Thoracic aorta (tissue), 2 donors: ENCODE measurements at regions not wholly inside any gene's neighbourhood (a gene's known extent, or its start where the extent isn't known, plus 50 kb on each side); places are given as distances from the start of the nearest gene placed in this dataset.

Experiments
- ATAC-seq: fragments of 150-250 bp; one replicate; pipeline ENCODE4 v1.8.0; 2017; ENCODE audit warnings: low read depth; ENCODE audit not compliant: insufficient number of reproducible peaks, low FRiP score
- DNase-seq: peaks from one replicate; pipeline ENCODE4 v3.0.0-alpha.2; 2020; ENCODE audit warnings: low spot score
- H3K27ac ChIP-seq, 2 donors: fragments of 200-600 bp; sonication (generic); 1 replicate in 1 of 2; 2 replicates in 1 of 2; pipeline ENCODE4 v1.5.1; 2016; ENCODE audit warnings: mild to moderate bottlenecking in 2 of 2, moderate library complexity in 2 of 2
- H3K27me3 ChIP-seq: fragments of 200-600 bp; sonication (generic); replicated peaks from 2 replicates; pipeline ENCODE4 v1.6.0; 2016; ENCODE audit warnings: mild to moderate bottlenecking; ENCODE audit not compliant: insufficient read depth
- H3K36me3 ChIP-seq: fragments of 200-600 bp; sonication (generic); one replicate; pipeline ENCODE4 v1.5.1; 2016
- H3K4me1 ChIP-seq, 2 donors: fragments of 200-600 bp; sonication (generic); 1 replicate in 1 of 2; 2 replicates in 1 of 2; pipeline versions ENCODE4 v1.5.1 to v1.6.0; 2016; ENCODE audit warnings: low read depth in 2 of 2, mild to moderate bottlenecking in 1 of 2; ENCODE audit not compliant: control insufficient read depth in 1 of 2
- H3K4me3 ChIP-seq: fragments of 200-600 bp; sonication (generic); 2 replicates; pipeline ENCODE4 v1.5.1; 2016; ENCODE audit warnings: mild to moderate bottlenecking
- H3K9me3 ChIP-seq: fragments of 200-600 bp; sonication (generic); 2 replicates; pipeline ENCODE4 v1.5.1; 2016
- CTCF ChIP-seq: fragments of 200-600 bp; sonication (generic); IDR thresholded peaks from one replicate; pipeline ENCODE4 v1.5.1; 2019; ENCODE audit warnings: antibody characterized with exemption

GRCh38 chr1:25057188-25057587 lies 127.1 kb upstream of the RUNX3 start:
- ATAC-seq (no peak), DNase-seq (no peak)
- Histone ChIP-seq H3K4me3 (no peak overlapping the region), H3K27me3 (no peaks in the 10 kb centered on the region), H3K27ac (no peak overlapping the region), H3K36me3 (no peaks in the 10 kb centered on the region), H3K9me3 (no peaks in the 10 kb centered on the region), H3K4me1 (no peaks in the 10 kb centered on the region)
- TF ChIP-seq CTCF: no peak

GRCh38 chr1:25056536-25056935 lies 126.5 kb upstream of the RUNX3 start:
- ATAC-seq (no peak), DNase-seq (no peak)
- H3K36me3 ChIP-seq: no peaks in the 10 kb centered on the region
- TF ChIP-seq CTCF: no peak
- no peak overlapping the region for H3K27ac ChIP-seq
- H3K4me1 ChIP-seq: no peaks in the 10 kb centered on the region
- no peak overlapping the region for H3K4me3 ChIP-seq
- H3K27me3 ChIP-seq: no peaks in the 10 kb centered on the region
- H3K9me3 ChIP-seq: no peaks in the 10 kb centered on the region

DNA sequence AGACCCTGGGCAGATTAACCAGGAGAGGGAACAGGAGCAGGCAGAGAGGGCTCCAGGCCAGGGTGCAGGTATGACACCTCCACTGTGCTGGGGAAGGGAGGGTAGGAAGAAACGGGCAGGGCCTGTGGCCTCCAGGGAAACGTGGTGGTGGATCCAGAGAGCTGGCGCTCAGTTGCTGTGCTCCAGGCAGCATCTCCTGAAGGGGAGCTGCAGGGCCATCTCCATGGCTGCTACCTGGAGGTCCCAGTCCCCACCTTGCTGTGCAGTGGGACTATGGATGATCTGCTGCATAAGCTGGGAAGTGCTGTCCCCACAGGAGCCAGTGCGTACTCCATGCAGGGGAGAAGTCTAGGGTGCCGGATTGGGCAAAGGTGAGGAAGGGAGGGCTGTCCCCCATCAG lies 125.9 kb upstream of the RUNX3 start:
- H3K9me3 ChIP-seq: no peaks in the 10 kb centered on the region
- H3K4me1 ChIP-seq: no peaks in the 10 kb centered on the region
- H3K27me3 ChIP-seq: no peaks in the 10 kb centered on the region
- no peak for ATAC-seq
- no peaks in the 10 kb centered on the region for H3K36me3 ChIP-seq
- TF ChIP-seq CTCF: no peak
- no peak overlapping the region for H3K4me3 ChIP-seq
- H3K27ac ChIP-seq: no peak overlapping the region
- no peak for DNase-seq

- H3K4me1 ChIP-seq: no peaks in the 10 kb centered on the region
- H3K9me3 ChIP-seq: no peaks in the 10 kb centered on the region
- no peaks in the 10 kb centered on the region for H3K36me3 ChIP-seq
- H3K27ac ChIP-seq: no peak overlapping the region
- ATAC-seq (no peak), DNase-seq (no peak)
- TF ChIP-seq CTCF: no peak
- no peaks in the 10 kb centered on the region for H3K27me3 ChIP-seq
- no peak overlapping the region for H3K4me3 ChIP-seq
These were observed 125.3 kb upstream of the RUNX3 start for GRCh38 chr1:25055324-25055780.

- Histone ChIP-seq H3K9me3 (no peaks in the 10 kb centered on the region), H3K36me3 (no peaks in the 10 kb centered on the region), H3K4me1 (no peaks in the 10 kb centered on the region), H3K4me3 (no peak overlapping the region), H3K27me3 (no peaks in the 10 kb centered on the region), H3K27ac (no peak overlapping the region)
- TF ChIP-seq CTCF: no peak
- DNase-seq (no peak), ATAC-seq (no peak)
These were observed 124.6 kb upstream of the RUNX3 start for GRCh38 chr1:25054526-25055323.
